C1 segment of cervical spinal cord (tissue), 14 donors: ENCODE measurements at regions not wholly inside any gene's neighbourhood (a gene's known extent, or its start where the extent isn't known, plus 50 kb on each side); places are given as distances from the start of the nearest gene placed in this dataset.

Experiments
- DNase-seq, 14 donors: peaks; one replicate each; lab custom pipeline; 2025; lab: John Stamatoyannopoulos, UW

GRCh38 chr2:59585655-59586054 lies 967.8 kb downstream of the BCL11A start:
- no peak for DNase-seq

GRCh38 chr2:59584958-59585357 lies 968.5 kb downstream of the BCL11A start:
- DNase-seq: no peak

- no peak for DNase-seq
Observed at GRCh38 chr2:59583173-59583765, 970.2 kb downstream of the BCL11A start.

DNA sequence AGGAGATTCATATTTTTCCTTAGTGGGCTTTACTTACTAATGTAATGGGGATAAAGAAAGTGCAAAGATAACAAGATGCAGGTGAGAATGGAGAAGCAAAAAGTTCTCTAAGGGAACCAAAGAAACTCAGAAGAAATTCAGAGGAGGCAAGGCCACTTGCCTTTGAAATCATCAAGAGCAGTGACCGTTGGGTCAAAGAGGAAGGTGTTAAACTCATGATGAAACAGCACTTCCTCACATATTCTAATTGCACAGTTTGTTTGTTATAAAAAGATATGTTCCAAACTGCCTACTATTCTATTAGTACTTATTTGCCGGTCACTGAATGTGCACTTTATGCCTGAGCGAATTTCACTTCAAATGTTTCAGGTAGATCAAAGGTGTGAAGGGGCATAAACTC lies 975.1 kb downstream of the BCL11A start:
- DNase-seq: no peak

- DNase-seq: no peak
Observed at GRCh38 chr2:59575191-59575590, 978.3 kb downstream of the BCL11A start.

DNA sequence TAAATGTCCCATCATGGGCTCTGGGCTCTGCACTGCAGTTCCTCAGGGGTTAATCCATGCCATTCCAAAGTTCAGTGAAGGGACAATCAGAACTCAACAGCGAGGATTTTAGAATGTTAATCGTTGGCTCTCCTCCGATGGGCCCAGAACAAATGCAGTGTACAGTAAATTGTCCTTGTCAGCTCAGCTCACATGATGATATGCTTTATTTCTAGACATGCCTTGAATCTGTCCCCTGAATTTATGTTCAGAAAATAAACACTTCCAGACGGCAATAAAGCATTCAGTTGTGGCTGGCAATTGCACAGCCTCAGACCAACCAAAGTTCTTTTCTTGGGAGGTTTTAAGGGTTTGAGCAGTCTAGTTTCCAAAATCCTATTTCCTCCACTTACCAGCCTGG lies 981.2 kb downstream of the BCL11A start:
- DNase-seq: no peak

GRCh38 chr2:59570818-59571217 lies 982.6 kb downstream of the BCL11A start:
- DNase-seq: no peak

- no peak for DNase-seq
Observed at GRCh38 chr2:59569124-59569523, 984.3 kb downstream of the BCL11A start.

DNA sequence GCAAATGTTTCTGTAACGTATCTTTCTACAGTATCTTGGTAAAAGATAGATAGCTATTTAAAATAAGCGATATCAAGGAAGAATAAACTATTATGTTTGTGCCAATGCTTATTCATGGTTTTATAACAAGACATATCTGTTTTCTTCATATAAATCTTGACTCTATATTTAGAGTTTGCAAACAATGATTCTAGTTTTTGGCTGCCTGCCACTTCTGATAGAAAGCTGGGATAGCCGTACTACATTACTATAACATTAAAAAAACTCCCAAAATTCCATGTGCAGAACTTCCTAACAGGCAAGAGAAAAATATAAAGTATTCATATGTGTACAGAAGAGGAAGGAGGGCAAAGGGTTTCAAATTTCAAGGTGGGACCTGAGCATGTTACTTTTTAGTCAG lies 985.0 kb downstream of the BCL11A start:
- no peak for DNase-seq

DNA sequence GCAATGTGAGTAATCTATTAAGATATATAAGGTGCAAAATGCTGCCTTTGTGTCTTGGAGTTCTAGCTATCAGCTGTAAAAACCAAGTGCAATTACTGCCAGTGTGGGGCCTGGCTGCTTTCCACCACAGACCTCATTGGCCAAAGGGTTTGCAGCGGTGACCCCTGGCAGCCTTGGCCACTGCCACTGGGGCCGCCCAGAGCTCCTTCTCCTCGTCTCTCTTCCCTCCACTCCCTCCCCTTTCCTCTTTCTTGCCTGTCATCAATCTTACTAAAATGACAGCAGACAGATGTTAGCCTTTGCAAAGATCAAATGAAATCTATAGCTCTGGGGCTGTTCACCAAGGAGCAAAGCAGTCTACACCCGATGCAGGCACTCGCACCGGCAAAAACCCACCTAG lies 986.3 kb downstream of the BCL11A start:
- no peak for DNase-seq

GRCh38 chr2:59566739-59567138 lies 986.7 kb downstream of the BCL11A start:
- no peak for DNase-seq

DNA sequence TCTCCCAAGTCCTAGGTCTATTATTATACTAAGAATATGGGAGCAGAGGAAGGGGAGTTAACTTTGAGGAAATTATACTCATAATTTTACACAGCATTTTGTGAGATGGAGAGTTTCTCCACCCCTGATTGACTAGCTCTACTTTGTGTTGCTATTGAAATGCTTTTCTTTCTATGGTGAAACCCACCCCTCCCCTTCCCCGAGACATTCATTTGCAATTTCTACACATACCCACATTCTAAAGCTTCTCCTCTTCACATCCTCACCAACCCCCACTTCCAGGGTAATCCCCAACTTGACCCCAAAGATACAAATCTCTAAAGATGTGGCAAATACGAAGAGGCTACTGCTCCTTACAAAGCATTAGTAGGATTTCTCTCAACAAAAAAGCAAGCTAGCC lies 992.2 kb downstream of the BCL11A start:
- DNase-seq: no peak

DNA sequence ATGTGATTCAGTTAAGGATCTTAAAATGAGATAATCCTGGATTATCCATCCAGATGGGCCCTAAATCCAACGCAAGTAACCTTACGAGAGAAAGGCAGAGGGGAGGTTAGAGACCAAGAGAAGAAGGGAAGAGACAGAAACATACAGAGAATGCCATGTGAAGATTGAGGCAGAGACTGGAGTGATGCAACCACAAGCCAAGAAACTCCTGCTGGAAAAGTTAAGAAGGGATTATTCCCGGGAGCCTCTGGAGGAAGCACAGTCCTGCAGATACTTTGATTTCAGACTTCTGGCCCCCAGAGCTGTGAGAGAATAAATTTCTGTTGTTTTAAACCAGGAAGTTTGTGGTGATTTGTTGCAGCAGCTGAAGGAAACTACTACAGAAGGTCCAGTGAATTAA lies 992.7 kb downstream of the BCL11A start:
- DNase-seq: no peak

DNA sequence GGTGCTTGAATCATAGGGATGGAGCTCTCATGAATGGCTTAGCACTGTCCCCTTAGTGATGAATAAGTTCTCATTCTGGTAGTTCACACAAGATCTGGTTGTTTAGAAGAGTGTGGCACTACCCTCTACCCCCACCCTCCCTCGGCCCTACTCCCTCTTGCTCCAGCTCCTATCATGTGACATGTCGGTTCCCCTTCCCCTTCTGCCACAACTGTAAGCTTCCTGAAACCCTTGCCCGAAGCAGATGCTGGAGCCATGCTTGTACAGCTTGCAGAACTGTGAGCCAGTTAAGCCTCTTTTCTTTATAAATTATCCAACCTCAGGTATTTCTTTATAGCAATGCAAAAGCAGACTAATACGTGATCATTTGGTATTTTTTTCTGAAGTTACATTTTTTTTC lies 1012.6 kb downstream of the BCL11A start:
- DNase-seq: no peak

- no peak for DNase-seq
Observed at GRCh38 chr2:59538398-59538911, 1015.0 kb downstream of the BCL11A start.

GRCh38 chr2:59532808-59533207 lies 1020.6 kb downstream of the BCL11A start:
- no peak for DNase-seq

- DNase-seq: no peak
Observed at GRCh38 chr2:59530258-59530657, 1023.2 kb downstream of the BCL11A start.

DNA sequence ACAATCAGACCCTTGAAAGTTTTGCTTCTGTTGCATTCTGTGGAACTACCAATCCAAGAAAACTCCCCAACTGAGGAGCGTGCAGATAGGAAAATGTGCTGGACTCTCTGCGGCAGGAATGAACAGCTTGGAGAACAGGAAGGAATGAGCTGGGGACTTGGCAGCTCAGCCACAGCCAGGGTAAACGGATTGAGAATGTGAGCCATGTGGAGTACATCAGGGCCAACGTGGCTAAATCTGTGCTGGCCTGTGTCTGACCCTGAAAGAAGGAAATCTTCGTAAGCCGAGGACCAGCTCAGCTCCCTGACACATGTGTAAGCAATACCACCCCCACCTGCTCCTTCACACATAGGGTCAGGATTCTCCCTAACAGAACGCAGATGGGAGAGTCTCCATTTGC lies 1023.7 kb downstream of the BCL11A start:
- DNase-seq: no peak

- DNase-seq: no peak
Observed at GRCh38 chr2:59528525-59528924, 1024.9 kb downstream of the BCL11A start.

DNA sequence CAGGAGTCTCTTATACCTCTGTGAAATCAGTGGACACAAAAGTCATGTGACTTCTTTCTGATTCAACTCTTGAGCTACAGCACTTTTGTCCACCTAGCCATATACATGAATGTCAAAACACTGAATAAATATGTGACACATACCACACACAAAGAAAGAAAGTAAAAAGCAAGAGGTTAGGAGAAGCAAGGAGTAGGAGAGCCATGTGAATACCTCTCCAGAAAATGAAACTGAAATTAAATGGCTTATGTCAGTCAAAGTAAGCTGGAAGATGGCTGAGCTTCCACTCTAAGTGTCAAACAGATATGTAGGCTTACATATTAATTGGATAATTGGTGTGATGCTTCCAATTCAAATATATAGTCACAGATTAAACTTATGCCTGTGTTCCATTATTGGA lies 1050.5 kb downstream of the BCL11A start:
- DNase-seq: no peak

GRCh38 chr2:59490994-59491393 lies 1062.5 kb downstream of the BCL11A start:
- no peak for DNase-seq

GRCh38 chr2:59490192-59490591 lies 1063.3 kb downstream of the BCL11A start:
- DNase-seq: no peak

DNA sequence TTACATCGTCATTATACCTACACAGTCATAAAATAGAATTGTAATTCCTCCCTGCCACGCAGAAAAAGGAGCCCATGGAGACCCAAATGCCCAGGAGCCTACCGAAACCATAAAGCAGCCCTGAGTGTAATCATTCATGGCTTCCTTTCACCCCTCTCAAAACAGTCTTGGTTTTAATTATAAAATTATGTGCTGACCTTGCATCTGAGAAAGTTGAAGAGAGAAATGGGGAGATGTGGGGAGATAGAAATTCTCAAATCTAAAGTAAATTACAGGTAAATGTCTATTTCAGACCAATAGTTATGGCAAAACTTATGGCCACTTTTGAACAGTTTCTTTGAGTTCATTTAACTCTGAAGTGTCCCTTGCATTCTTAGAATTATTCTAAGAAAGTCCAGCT lies 1068.8 kb downstream of the BCL11A start:
- no peak for DNase-seq

GRCh38 chr2:59463426-59463825 lies 1090.0 kb downstream of the BCL11A start:
- DNase-seq: no peak
